HG03039 (cell line): ENCODE measurements at regions not wholly inside any gene's neighbourhood (a gene's known extent, or its start where the extent isn't known, plus 50 kb on each side); places are given as distances from the start of the nearest gene placed in this dataset.
"Not testable (repeated sequence)": the region's sequence is repeated elsewhere in the genome, so short reads cannot be mapped to it uniquely, and the experiment has no call there.

Experiments used
- ATAC-seq: cut with Tn5 transposase; IDR thresholded peaks from one replicate; pipeline ENCODE4 v1.9.1; 2021; ENCODE audit warnings: mild to moderate bottlenecking, moderate library complexity; ENCODE audit not compliant: unreplicated experiment

DNA sequence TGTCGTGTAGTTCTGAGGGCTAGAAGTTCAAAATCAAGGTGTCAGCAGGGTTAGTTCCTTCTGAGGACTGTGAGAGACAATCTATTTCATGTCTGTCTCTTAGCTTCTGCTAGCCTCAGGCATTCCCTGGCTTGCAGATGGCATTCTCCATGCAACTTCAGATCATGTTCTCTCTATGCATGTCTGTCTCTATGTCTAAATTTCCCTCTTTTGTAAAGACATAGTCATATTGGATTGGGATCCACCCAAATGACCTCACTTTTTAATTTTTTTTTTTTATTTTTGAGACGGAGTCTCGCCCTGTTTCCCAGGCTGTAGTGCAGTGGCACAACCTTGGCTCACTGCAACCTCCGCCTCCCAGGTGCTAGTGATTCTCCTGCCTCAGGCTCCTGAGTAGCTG is 104.6 kb downstream of the RAP2B start:
- ATAC-seq = no peak

DNA sequence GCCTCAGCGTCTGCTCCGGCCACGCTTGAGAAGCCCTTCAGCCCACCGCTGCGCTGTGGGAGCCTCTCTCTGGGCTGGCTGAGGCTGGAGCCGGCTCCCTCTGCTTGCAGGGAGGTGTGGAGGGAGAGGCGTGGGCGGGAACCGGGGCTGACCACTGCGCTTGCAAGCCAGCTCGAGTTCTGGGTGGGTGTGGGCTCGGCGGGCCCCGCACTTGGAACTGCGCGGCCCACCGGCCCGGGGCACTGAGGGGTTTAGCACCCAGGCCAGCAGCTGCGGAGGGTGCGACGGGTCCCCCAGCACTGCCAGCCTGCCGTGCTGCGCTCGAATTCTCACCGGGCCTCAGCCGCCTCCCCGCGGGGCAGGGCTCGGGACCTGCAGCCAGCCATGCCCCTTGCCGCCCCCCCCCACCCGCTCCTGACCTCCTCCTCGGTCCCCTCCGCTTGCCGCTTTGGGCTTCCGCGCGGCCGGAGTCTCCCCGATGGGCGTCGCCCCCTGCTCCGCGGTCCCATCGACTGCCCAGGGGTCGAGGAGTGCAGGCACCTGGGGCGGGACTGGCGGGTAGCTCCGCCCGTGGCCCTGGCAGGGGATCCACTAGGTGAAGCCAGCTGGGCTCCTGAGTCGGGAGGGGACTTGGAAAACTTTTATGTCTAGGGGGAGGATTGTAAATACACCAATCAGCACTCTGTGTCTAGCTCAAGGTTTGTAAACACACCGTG is 106.7 kb downstream of the RAP2B start:
- no peak for ATAC-seq

DNA sequence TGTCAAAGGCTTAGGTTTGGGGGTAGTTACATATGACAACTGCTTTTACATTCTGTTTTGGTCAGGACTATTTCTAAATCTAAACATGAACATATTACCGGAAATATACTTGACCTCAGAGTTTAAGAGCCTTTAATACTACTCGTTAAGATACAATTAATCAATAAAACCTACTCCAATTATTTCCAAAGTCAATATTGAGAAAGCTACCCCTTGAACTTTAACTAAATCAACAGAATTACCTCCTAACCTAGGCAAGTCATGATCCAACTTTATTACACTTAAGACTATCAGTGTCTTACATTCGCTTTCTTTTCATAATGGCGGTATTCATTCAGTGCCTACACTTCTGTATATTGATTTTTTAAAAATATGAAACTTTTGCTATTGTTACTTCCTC is 107.7 kb downstream of the RAP2B start:
- no peak for ATAC-seq

DNA sequence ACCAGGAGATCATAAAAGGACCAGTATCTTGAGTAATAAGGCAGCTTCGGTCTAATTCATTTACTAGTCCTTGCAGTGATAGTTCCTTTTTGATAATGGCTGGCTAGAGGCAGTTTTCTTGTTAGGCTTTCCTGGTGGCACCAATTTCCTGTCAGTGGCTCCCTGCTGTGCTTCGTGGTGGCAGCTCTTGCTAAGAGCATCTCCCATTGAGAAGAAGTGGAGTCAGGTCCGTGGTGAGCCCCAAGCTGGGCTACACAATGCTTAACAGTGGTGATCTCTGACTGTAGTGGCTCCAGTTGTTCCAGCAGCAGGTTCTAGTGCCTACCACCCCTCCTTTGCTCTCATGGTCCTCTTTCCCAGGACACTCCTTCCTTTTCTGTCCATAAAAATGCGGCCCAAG is 111.2 kb downstream of the RAP2B start:
- no peak for ATAC-seq

DNA sequence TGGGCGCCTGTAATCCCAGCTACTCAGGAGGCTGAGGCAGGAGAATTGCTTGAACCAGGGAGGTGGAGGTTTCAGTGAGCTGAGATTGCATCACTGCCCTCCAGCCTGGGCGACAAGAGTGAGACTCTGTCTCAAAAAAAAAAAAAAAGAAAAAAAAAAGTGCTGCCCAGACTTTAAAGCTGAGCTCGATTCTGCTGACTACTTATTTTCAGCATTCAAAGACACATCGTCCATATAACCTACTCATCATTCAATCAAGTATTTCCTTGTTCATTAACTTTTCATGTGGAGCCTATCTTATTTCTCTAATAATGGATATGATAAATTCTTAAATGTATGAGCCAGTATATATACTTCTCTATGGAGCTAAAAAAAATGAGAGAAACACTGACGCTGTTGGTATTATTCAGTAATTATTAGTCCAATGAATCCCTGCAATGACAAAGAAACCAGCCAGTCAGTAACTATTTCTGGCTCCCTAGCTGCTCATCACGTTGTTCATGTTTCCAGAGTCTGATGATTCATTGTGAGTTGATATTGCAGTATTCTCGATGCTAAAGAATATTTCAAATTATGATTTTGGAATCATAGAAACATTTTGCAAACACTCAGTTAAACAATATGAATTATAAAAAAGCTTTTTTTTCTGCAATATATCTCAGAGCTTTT is 111.9 kb downstream of the RAP2B start:
- no peak for ATAC-seq

DNA sequence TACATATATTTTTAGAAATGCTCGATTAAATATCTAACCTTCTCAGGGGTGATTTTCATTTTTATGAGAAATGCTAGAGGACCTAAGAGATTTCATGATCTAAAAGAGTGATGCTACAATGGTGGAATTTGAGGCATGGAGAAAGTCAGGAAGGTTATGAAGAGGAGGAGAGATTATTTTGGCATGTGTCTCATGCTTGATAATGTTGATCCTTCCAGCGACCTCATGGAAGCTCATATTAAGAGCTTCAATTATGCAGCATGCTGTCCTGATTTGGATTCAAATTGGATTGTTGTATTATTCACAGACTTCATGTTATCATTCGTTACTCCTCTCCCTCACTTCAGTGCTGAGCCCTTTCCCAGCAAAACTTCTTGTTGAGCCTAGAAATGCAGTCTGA is 112.5 kb downstream of the RAP2B start:
- no peak for ATAC-seq

DNA sequence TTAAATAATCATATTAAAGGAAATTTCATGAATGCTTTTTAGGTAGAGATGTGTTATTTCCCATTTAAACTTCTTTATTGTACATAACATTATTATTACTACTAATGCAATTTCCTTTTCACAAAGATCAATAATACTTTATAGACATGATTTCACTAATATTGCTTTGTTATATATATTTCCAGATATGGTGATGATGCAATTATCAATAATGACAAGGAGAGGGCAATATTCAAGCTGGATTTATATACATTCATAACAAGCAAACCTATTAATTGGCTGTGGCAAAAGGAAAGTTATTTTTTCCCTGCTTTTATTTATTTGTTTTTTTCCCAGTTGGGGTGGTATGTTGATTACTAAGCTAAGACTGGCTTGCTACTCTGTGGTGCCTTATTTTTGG is 113.5 kb downstream of the RAP2B start:
- no peak for ATAC-seq

DNA sequence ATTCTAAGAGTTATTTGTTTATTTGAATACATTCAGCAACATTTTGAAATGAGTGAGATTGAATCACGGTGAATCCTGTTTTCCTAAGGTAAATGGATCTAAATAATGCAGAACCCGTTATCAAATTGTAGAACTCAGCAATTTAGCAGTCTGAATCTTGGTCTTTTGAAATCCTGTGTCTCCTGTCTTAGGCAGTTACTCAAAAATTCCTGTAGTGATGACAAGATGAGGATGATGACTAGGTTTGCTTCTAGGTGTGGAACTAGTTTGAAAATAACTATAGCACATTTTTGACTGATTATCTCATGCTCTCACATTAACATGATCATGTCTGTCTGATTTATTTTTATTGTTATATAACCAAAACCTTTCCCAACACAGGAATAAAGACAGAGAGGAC is 115.0 kb downstream of the RAP2B start:
- no peak for ATAC-seq

DNA sequence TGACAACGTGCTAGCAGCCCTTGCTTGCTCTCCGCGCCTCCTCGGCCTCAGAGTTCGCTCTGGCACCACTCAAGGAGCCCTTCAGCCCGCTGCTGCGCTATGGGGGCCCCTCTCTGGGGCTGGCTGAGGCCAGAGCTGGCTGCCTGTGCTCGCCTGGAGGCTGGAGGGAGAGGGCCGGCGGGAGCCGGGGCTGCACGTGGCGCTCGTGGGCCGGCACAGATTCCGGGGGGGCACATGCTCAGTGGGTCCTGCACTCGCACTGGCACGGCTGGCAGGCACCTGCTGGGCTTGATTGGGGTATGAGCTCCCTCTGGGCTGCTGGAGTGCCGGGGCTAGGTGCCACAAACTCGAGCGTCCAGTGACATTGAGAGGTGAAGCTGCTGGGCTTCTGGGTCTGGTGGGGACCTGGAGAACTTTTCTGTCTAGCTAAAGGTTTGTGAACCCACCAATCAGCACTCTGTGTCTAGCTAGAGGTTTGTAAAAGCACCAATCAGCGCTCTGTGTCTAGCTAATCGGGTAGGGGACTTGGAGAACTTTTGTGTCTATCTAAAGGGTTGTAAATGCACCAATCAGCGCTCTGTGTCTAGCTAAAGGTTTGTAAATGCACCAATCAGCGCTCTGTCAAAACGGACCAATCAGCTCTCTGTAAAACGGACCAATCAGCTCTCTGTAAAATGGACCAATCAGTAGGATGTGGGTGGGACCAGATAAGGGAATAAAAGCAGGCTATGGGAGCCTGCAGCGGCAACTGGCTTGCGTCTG is 119.4 kb downstream of the RAP2B start:
- ATAC-seq = not testable (repeated sequence)

DNA sequence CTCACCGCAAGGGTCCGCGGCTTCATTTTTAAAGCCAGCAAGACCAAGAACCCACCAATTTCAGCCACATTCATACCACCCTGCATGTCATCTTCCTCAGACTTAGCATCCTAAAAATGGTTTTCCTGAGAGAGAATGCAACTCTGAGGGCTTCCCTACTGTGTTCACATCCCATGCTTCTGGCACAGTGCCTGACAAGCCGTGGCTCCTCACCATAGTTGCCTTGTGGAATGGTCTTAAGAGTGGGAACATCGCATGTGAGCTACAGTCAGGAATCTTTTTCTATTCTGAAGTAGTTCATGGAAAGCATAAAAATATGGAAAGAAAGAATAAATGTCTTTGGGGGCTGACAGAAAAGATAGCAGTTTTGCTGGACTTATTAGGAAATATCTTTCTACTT is 120.3 kb downstream of the RAP2B start:
- ATAC-seq = no peak

DNA sequence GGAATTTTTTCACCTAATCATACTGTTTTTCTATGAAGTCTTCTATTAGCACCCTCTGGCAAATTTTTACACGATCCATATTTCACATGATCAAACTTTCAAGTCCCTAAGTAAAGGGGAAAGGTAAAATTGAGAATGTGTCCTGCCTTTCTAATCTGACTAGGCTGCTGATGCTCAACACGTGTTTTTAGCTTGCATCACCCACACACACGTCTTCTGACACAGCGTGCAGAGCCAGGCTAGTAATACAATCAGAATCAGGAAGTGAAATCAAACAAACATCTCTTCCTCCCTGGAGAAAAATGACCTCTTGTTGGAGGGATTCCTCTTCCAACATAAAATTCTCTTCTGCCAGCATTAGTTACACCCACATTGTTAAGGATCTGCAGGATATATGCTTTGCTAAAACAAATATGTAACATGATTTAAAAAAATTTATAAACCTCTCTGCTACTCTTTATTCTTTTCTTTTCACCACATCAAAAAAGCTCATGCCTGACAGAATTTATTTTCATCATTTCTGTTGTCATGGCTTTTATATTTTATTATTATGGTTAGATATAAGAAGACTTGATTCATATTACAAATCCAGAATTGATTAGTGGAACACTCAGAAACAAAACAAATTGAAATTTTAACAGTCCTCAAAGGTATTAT is 122.4 kb downstream of the RAP2B start:
- peak; percentile 50 for ATAC-seq

DNA sequence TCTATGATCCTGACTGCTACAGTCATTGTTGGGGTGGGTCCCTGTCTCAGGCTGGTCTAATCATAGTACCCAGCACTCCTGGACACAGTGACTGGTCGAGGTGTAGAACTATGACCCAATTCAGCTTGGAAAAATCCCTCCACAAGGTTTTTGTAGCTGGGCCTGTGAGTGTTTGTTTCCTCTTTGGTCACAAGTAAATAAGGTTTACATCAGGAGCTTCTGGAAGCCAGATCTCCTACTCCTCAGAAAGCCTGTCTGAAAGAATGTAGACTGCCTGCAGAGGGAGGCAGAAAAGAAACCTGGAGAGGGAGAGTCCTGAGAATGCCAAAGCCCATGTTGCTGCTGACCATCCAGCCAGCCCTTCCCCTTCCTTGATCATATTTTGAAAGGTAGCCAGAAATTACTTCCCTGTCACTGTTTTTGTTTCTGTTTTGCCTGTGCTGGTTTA is 123.2 kb downstream of the RAP2B start:
- ATAC-seq = no peak

DNA sequence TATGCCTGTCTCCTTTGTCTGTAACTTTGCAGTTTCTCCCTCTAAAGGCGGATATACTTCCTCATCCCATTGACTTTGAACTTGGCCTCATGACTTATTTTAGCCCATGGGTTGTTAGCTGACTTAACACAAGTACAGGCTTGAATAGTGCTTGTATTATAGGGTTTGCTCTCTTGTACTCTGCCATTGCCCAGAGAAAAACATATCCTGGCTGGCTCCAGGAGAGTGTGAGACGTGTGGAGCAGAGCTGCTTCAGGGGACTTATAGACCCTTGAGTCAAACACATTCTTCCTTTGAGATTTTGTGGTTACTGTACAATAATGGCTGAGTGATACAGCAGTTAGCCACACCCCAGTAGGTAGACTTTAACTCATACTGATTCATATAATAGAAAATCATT is 124.0 kb downstream of the RAP2B start:
- ATAC-seq = no peak

DNA sequence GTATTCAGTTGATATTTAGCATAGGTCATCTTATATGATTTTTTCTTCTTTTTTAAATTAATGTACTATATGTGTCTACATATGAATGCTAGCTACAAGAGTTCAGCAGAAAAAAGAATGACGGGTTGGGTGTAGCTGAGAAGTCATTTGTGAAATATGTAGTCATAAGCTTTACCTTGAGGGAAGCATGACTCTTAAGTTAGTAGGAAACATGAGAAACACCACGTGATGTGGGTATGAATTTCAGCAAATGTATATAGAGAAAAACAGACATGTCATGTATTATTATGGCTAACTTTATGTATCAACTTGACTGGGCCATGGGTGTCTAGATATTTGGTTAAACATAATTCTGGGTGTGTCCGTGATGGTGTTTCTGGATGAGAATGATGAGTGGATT is 125.0 kb downstream of the RAP2B start:
- no peak for ATAC-seq

DNA sequence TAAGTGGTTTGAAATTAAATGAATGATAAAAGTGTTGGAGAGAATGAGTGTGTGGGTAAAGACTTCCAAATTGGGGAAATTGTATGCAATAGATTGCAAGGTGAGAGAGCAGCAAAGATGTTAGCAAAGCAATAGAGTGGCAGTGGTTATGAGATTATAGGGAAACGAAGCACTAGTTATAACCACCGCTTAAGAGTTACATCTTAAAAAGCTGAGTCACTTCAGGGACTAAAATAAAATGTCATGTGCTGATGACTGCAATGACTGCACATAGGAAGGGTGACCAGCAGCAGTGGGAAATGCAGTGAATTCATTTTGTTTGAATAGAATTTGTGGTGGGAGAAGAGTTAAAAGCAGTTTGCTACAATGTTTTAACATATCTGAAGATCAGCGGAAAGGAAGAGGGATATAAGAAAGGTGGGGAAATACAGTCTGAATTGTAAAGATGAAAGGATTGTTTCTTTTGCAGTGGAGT is 127.3 kb downstream of the RAP2B start:
- no peak for ATAC-seq

DNA sequence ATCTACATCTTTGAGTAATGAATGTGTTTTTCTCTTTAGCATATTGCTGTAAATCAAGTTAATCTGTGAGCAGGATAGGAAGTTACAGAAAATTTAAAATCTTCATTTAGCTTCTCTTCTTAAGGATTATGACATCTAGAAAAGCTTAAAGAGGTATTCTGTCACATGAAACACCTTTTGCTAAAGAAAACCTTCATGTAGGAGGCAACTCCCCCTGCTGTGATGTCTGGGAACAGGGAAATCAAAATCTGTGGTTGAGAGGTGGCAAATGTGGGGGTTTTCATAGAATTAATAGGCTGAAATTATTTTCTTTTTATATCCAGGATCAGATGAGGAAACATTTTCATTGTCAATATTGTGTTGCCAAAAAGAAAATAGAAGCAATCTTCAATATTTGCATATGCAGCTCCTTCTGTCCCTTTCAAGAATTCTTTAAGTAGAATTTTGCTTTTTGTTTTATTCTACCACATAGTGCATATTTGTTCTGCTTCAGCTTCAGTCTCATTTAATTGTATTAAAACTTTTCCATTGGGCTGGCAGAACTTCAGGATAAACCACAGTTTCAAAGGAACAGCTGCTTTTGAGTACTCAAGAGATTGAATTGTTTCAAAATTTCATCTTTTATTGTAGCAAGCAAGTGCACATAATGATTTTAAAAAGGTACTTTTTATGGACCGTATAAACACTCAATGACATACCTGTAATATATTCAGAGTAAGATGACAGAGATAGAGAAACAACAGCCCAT is 128.4 kb downstream of the RAP2B start:
- ATAC-seq = no peak

DNA sequence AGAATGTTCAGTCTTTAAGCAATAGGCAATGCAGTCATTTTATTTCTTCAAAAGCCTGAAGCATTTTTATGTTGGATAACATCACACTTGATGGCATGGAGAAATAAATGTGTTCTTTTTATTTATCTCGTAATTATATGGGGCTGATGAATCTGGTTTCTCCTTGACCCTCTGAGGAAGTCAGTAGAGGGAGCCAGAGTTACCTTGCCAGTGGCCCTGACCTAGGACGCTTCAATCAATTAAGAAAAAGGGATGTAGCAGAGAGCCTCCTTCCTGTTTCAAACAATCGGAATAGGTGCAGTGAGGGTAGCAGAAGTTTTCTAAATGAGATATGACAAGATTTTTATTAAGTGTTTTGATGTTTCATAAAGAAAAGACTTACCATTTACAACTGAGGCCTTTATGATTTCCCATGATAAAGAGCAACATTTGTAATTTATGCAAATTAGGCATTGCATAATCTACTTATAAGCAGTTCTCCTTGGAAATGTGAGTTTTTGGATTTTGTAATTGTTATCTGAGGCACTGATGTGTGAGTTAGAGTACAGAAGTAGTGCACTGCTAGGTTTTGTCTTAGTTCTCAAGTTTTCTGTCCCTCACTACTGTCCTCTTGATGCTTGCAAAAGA is 129.1 kb downstream of the RAP2B start:
- no peak for ATAC-seq

DNA sequence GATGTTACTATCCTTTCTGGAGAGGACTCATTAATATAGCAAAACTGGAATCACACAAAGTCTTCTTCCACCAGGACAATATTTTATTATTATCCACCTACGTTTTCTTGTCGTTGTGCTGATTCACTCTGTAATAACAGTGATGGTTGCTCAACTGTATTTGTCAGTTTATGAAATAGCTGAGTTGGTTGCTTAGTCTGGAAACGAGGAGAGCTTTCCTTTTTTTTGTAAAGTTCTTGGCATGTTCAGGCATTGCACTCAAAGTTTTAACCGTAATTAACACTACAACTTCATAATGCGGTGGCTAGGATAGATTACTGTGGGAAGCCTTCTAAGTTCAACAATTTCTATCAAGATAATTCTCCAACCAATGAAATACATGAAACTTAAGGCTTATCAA is 131.2 kb downstream of the RAP2B start:
- ATAC-seq = no peak

DNA sequence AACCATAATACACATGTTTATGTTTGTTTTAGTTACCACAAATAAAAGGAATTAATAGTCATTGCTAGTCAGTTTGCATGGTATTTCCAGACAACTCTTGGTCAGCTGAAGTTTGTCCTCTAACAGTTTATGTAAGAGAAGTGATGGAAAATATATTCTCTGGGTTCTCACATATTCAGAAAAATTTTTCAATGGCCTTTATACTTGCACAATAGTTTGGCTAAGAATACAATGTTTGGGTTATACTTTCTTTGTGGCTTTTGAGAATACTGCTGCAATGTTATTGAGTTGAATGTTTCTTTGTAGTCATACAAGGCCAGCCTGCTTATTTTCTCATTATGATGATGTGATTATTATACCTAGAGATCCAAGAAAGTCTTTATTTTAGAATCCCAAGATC is 133.9 kb downstream of the RAP2B start:
- no peak for ATAC-seq

DNA sequence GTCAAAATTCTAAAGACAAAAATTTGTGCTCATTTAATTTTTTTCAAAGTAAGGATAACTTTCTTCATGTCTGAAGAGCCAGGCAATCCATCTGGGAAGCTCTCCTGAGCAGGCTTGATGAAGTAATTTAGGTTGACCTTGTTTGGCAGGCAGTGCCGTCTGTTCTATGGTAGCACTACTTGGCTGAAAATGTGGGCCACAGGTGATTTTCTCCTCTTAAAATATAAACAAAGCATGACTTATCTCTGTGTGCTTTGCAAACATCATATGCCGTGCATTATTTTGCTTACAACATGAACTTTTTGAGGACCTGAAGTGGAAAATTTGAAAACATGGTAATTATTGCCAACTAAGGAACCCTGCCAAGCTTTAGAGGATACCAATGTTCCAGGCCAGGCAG is 143.2 kb downstream of the RAP2B start:
- ATAC-seq = no peak
